ENCODE measurements at regions not wholly inside any gene's neighbourhood (a gene's known extent, or its start where the extent isn't known, plus 50 kb on each side); places are given as distances from the start of the nearest gene placed in this dataset.
A peak's percentile ranks its signal among the peaks of the same experiment; 100 is the strongest.
"Not testable (repeated sequence)": the region's sequence is repeated elsewhere in the genome, so short reads cannot be mapped to it uniquely, and the experiment has no call there.

- DNase-seq, result no peak
These were observed 630.3 kb upstream of the KLHL4 start for GRCh38 chrX:86887341-86887740.

- DNase-seq, result no peak
These were observed 607.6 kb upstream of the KLHL4 start for GRCh38 chrX:86910027-86910426.

- no peak for DNase-seq
These were observed 606.8 kb upstream of the KLHL4 start for GRCh38 chrX:86910602-86911311.

- DNase-seq, result no peak
These were observed 603.0 kb upstream of the KLHL4 start for GRCh38 chrX:86914569-86914968.

GRCh38 chrX:86917959-86918358 is 599.6 kb upstream of the KLHL4 start:
- DNase-seq, result no peak

GRCh38 chrX:86930419-86930818 is 587.2 kb upstream of the KLHL4 start:
- no peak for DNase-seq

GRCh38 chrX:86935988-86936387 is 581.6 kb upstream of the KLHL4 start:
- no peak for DNase-seq

GRCh38 chrX:86946569-86946968 is 571.0 kb upstream of the KLHL4 start:
- peak; percentile 16 for DNase-seq

- DNase-seq, result no peak
These were observed 553.3 kb upstream of the KLHL4 start for GRCh38 chrX:86964321-86964720.

GRCh38 chrX:86981326-86981879 is 536.2 kb upstream of the KLHL4 start:
- DNase-seq, result no peak

- DNase-seq, result not testable (repeated sequence)
These were observed 530.3 kb upstream of the KLHL4 start for GRCh38 chrX:86987351-86987750.

- DNase-seq, result no peak
These were observed 514.6 kb upstream of the KLHL4 start for GRCh38 chrX:87003031-87003430.

- DNase-seq, result no peak
These were observed 512.4 kb upstream of the KLHL4 start for GRCh38 chrX:87005183-87005582.

- DNase-seq, result no peak
These were observed 511.7 kb upstream of the KLHL4 start for GRCh38 chrX:87005885-87006284.

- no peak for DNase-seq
These were observed 511.0 kb upstream of the KLHL4 start for GRCh38 chrX:87006561-87006960.

- no peak for DNase-seq
These were observed 500.4 kb upstream of the KLHL4 start for GRCh38 chrX:87017210-87017609.

- not testable (repeated sequence) for DNase-seq
These were observed 484.5 kb upstream of the KLHL4 start for GRCh38 chrX:87033115-87033514.

- no peak for DNase-seq
These were observed 472.2 kb upstream of the KLHL4 start for GRCh38 chrX:87045352-87045751.

- no peak for DNase-seq
These were observed 468.0 kb upstream of the KLHL4 start for GRCh38 chrX:87049567-87049966.

- DNase-seq, result no peak
These were observed 454.0 kb upstream of the KLHL4 start for GRCh38 chrX:87063642-87064041.

- no peak for DNase-seq
These were observed 453.1 kb upstream of the KLHL4 start for GRCh38 chrX:87064502-87064901.

- DNase-seq, result no peak
These were observed 449.7 kb upstream of the KLHL4 start for GRCh38 chrX:87067795-87068369.

GRCh38 chrX:87078231-87078630 is 439.4 kb upstream of the KLHL4 start:
- DNase-seq, result no peak

- no peak for DNase-seq
These were observed 419.1 kb upstream of the KLHL4 start for GRCh38 chrX:87098477-87098876.

GRCh38 chrX:87105131-87105530 is 412.5 kb upstream of the KLHL4 start:
- no peak for DNase-seq
